Endothelial cell of umbilical vein (primary cell): ENCODE measurements at regions not wholly inside any gene's neighbourhood (a gene's known extent, or its start where the extent isn't known, plus 50 kb on each side); places are given as distances from the start of the nearest gene placed in this dataset.

Experiments
- BruUV-seq: library from RNA; stranded (reverse); fragments of 400-500 nt; replicated peaks from 2 replicates; lab custom pipeline; 2021; lab: Mats Ljungman, UMichigan
- CTCF ChIA-PET: fragments of 300-600, 350-600 bp; sonication (Branson Sonifier 250); formaldehyde crosslinking; loops from one replicate; lab custom pipeline; 2021; ENCODE audit warnings: antibody characterized with exemption, inconsistent platforms; lab: Charles Lee
- POLR2A ChIA-PET: fragments of 300-600, 350-600 bp; sonication (Branson Sonifier 250); formaldehyde crosslinking; loops from one replicate; lab custom pipeline; 2021; ENCODE audit warnings: antibody characterized with exemption, inconsistent platforms; lab: Charles Lee
- DNase-seq: peaks from one replicate; pipeline ENCODE4 v3.0.0-alpha.2; 2011; ENCODE audit warnings: low read depth, low spot score
- FAIRE-seq: peaks from 2 replicates; lab custom pipeline; 2011; peaks lifted over from hg19 to GRCh38; lab: Jason Lieb, UNC
- H2AFZ ChIP-seq: 2 replicates; pipeline ENCODE4 v1.6.0; 2012; ENCODE audit warnings: low read depth, low read length, control low read depth, inconsistent platforms
- H3K27ac ChIP-seq: 2 replicates; pipeline ENCODE4 v1.5.1; 2011; ENCODE audit warnings: low read depth, mild to moderate bottlenecking, control low read depth, low read length, moderate library complexity; ENCODE audit not compliant: insufficient read depth
- H3K27me3 ChIP-seq, 2 experiments: 2 replicates each; pipeline versions ENCODE4 v1.6.0 to v1.6.1; 2011; ENCODE audit warnings: low read length in 2 of 2, mixed read lengths in 1 of 2; ENCODE audit not compliant: control insufficient read depth in 2 of 2, insufficient read depth in 2 of 2
- H3K36me3 ChIP-seq, 2 experiments: 2 replicates in 1 of 2; 3 replicates in 1 of 2; pipeline ENCODE4 v1.5.1; 2011; ENCODE audit warnings: low read length in 2 of 2, mild to moderate bottlenecking in 1 of 2, moderate library complexity in 1 of 2; ENCODE audit not compliant: control insufficient read depth in 2 of 2, insufficient read depth in 2 of 2; ENCODE audit errors: extremely low read depth in 1 of 2
- H3K4me1 ChIP-seq: 3 replicates; pipeline ENCODE4 v1.5.1; 2011; ENCODE audit warnings: mild to moderate bottlenecking, low read length; ENCODE audit not compliant: control insufficient read depth, insufficient read depth; ENCODE audit errors: extremely low read depth
- H3K4me2 ChIP-seq: 2 replicates; pipeline ENCODE4 v1.6.1; 2011; ENCODE audit warnings: low read length, control low read depth, mixed read lengths; ENCODE audit not compliant: insufficient read depth
- H3K4me3 ChIP-seq, 3 experiments: fragments of 200-600 bp in 1 of 3; sonication (generic), shearing (Covaris generic) in 1 of 3; replicated peaks in 1 of 3; 2 replicates each; pipeline ENCODE4 v1.5.1; 2011 to 2016; ENCODE audit warnings: control low read depth in 3 of 3, low read length in 3 of 3, mild to moderate bottlenecking in 2 of 3, inconsistent platforms in 1 of 3, low read depth in 1 of 3, moderate library complexity in 1 of 3; ENCODE audit not compliant: insufficient read depth in 1 of 3
- H3K79me2 ChIP-seq: 2 replicates; pipeline ENCODE4 v1.6.0; 2012; ENCODE audit warnings: low read length, inconsistent platforms; ENCODE audit not compliant: control insufficient read depth, insufficient read depth
- H3K9ac ChIP-seq: replicated peaks from 2 replicates; pipeline ENCODE3; 2011; ENCODE audit warnings: low read length, control low read depth; ENCODE audit not compliant: insufficient read depth; ENCODE audit errors: extremely low read depth
- H3K9me1 ChIP-seq: replicated peaks from 3 replicates; pipeline ENCODE4 v1.6.0; 2011; ENCODE audit warnings: mild to moderate bottlenecking, low read length; ENCODE audit not compliant: control insufficient read depth, insufficient read depth; ENCODE audit errors: extremely low read depth
- H3K9me3 ChIP-seq: replicated peaks from 2 replicates; pipeline ENCODE4 v1.5.1; 2012; ENCODE audit warnings: low read length, inconsistent platforms; ENCODE audit not compliant: control insufficient read depth, insufficient read depth
- H4K20me1 ChIP-seq: replicated peaks from 2 replicates; pipeline ENCODE3; 2011; ENCODE audit warnings: mild to moderate bottlenecking, low read length; ENCODE audit not compliant: control insufficient read depth, insufficient read depth; ENCODE audit errors: extremely low read depth
- EZH2 ChIP-seq: IDR thresholded peaks from 2 replicates; pipeline ENCODE4 v1.6.1; 2012; ENCODE audit warnings: borderline replicate concordance, low read depth, mild to moderate bottlenecking, moderate library complexity, low read length, inconsistent platforms; ENCODE audit not compliant: severe bottlenecking
- FOS ChIP-seq: IDR thresholded peaks from 2 replicates; pipeline ENCODE4 v1.6.1; 2011; ENCODE audit warnings: mild to moderate bottlenecking, low read length, moderate library complexity, borderline replicate concordance; ENCODE audit not compliant: insufficient read depth
- GATA2 ChIP-seq: IDR thresholded peaks from 2 replicates; pipeline ENCODE4 v1.7.0; 2011; ENCODE audit warnings: low read depth, mild to moderate bottlenecking, moderate library complexity, mixed read lengths, low read length; ENCODE audit not compliant: insufficient read length, insufficient read depth
- JUN ChIP-seq: IDR thresholded peaks from 2 replicates; pipeline ENCODE4 v1.6.1; 2011; ENCODE audit warnings: borderline replicate concordance, low read depth; ENCODE audit not compliant: insufficient read length, insufficient read depth
- MYC ChIP-seq: IDR thresholded peaks from one replicate; pipeline ENCODE4 v1.6.1; 2011; ENCODE audit warnings: mild to moderate bottlenecking, low read depth, low read length
- POLR2A ChIP-seq: IDR thresholded peaks from 2 replicates; pipeline ENCODE4 v1.6.1; 2012; ENCODE audit warnings: low read depth, mild to moderate bottlenecking, control low read depth, low read length
- dilution Hi-C: fragments of 300-500 bp; cut with MboI; formaldehyde crosslinking; loops from one replicate; pipeline ENCODE4 v1.15.0; 2019; ENCODE audit warnings: low sequenced_read_pairs; ENCODE audit not compliant: extremely low pct_ligation_motif_present
- intact Hi-C: fragments of 100-400 bp; cut with micrococcal nuclease; formaldehyde crosslinking; loops from one replicate; pipeline ENCODE4 v1.10.0; 2022
- TF ChIP-seq, protein P1 (sequence below), 2 donors: IDR thresholded peaks; 1 replicate in 1 of 2; 2 replicates in 1 of 2; pipeline ENCODE4 v1.5.1; 2011; ENCODE audit warnings: low read length in 2 of 2, mild to moderate bottlenecking in 2 of 2, moderate library complexity in 2 of 2, control low read depth in 1 of 2, inconsistent platforms in 1 of 2, low read depth in 1 of 2; ENCODE audit not compliant: insufficient read depth in 1 of 2; ENCODE audit errors: extremely low read depth in 1 of 2

DNA sequence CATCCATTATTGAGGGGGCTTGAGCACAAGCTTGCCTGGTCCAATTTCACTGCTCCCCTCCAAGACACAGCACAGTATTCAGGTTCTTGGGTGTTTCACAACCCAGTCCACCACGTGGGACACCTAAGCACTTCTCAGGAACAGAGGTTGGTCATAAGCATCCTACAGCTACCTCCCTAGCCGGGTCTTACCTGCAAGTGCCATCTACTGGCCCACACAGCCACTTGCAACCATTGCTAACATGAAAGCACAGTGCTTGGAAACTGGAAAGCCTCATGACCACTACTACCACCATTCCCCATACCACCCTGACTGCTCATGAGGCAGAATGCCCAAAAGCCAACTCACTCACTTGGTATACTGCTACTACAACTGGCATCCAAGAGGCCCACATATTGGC lies 105.7 kb upstream of the RPRM start:
- Histone ChIP-seq H3K9ac (no peak overlapping the region), H3K27ac (no peak overlapping the region), H4K20me1 (no peaks in the 10 kb centered on the region), H3K9me3 (peaks cover 4% of the 10 kb centered on the region), H3K4me3 (no peak overlapping the region), H3K27me3 (no peaks in the 10 kb centered on the region), H3K79me2 (no peaks in the 10 kb centered on the region), H3K4me1 (no peaks in the 10 kb centered on the region), H3K36me3 (no peaks in the 10 kb centered on the region), H3K9me1 (no peaks in the 10 kb centered on the region), H2AFZ (no peak overlapping the region), H3K4me2 (no peak overlapping the region)
- ChIA-PET POLR2A (no interaction called here), CTCF (no interaction called here)
- TF ChIP-seq JUN (no peak), EZH2 (no peak), POLR2A (no peak), GATA2 (no peak), FOS (no peak)
- TF ChIP-seq, protein P1, sequence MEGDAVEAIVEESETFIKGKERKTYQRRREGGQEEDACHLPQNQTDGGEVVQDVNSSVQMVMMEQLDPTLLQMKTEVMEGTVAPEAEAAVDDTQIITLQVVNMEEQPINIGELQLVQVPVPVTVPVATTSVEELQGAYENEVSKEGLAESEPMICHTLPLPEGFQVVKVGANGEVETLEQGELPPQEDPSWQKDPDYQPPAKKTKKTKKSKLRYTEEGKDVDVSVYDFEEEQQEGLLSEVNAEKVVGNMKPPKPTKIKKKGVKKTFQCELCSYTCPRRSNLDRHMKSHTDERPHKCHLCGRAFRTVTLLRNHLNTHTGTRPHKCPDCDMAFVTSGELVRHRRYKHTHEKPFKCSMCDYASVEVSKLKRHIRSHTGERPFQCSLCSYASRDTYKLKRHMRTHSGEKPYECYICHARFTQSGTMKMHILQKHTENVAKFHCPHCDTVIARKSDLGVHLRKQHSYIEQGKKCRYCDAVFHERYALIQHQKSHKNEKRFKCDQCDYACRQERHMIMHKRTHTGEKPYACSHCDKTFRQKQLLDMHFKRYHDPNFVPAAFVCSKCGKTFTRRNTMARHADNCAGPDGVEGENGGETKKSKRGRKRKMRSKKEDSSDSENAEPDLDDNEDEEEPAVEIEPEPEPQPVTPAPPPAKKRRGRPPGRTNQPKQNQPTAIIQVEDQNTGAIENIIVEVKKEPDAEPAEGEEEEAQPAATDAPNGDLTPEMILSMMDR (IDR thresholded peaks at IDR 0.05; ENCODE audit: extremely low read depth in 1 of 2, insufficient read depth in 1 of 2, low read depth in 1 of 2, low read length in 2 of 2): no peak
- no TSS peak for BruUV-seq
- intact Hi-C loops (no loop called here), dilution Hi-C loops (no loop called here)
- no peak for FAIRE-seq
- DNase-seq: no peak

DNA sequence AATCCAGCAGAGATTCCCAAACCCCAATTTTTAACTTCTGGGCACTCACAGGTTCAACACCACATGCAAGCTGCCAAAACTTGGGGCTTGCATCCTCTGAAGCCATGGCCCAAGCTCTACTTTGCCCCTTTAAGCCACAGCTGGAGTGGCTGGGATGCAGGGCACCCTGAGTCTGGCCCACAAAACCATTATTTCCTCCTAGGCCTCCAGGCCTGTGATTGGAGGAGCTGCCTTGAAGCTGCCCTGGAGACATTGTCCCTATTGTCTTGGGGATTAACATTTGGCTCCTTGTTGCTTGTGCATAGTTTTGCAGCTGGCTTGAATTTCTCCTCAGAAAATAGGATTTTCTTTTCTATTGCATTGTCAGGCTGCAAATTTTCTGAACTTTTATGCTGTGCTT lies 109.8 kb upstream of the RPRM start:
- Histone ChIP-seq H3K27me3 (no peaks in the 10 kb centered on the region), H3K4me2 (no peak overlapping the region), H3K9me3 (peaks cover 4% of the 10 kb centered on the region), H3K27ac (no peak overlapping the region), H3K79me2 (no peaks in the 10 kb centered on the region), H3K9ac (no peak overlapping the region), H3K36me3 (no peaks in the 10 kb centered on the region), H2AFZ (no peak overlapping the region), H3K9me1 (no peaks in the 10 kb centered on the region), H3K4me3 (no peak overlapping the region), H3K4me1 (no peaks in the 10 kb centered on the region), H4K20me1 (no peaks in the 10 kb centered on the region)
- TF ChIP-seq GATA2 (no peak), FOS (no peak), MYC (no peak)
- TF ChIP-seq, protein P1 (IDR thresholded peaks at IDR 0.05; ENCODE audit: extremely low read depth in 1 of 2, insufficient read depth in 1 of 2, low read depth in 1 of 2, low read length in 2 of 2): no peak
- no TSS peak for BruUV-seq
- CTCF ChIA-PET: no interaction called here
- dilution Hi-C loops (no loop called here), intact Hi-C loops (no loop called here)
- DNase-seq (no peak), FAIRE-seq (no peak)
- POLR2A ChIA-PET: no interaction called here
